ENCODE measurements at regions not wholly inside any gene's neighbourhood (a gene's known extent, or its start where the extent isn't known, plus 50 kb on each side); places are given as distances from the start of the nearest gene placed in this dataset.

- BruUV-seq (replicated peaks): no TSS peak
- Histone ChIP-seq H3K4me1 (ENCODE audit: insufficient read depth, low read length) (peaks cover 28% of the 10 kb centered on the region), H3K4me2 (ENCODE audit: low read depth, low read length) (no peak overlapping the region), H3K9ac (ENCODE audit: insufficient read depth, low read depth, low read length) (no peak overlapping the region), H3K9me3 (ENCODE audit: low read length) (no peaks in the 10 kb centered on the region; the same call in 1 of the 2 replicates), H3K79me2 (ENCODE audit: insufficient read depth, low read length) (no peaks in the 10 kb centered on the region), H4K20me1 (ENCODE audit: insufficient read depth, low read length) (no peaks in the 10 kb centered on the region), H3K36me3 (replicated peaks in 1 of 2; ENCODE audit: control insufficient read depth in 1 of 2, insufficient read depth in 2 of 2, low read length in 2 of 2) (no peaks in the 10 kb centered on the region), H3K27ac (ENCODE audit: extremely low read length, insufficient read depth, low read length) (no peak overlapping the region), H2AFZ (ENCODE audit: low read length) (no peak overlapping the region), H3K27me3 (ENCODE audit: control insufficient read depth in 1 of 2, insufficient read depth in 2 of 2, low read length in 2 of 2) (peaks cover 0 to 8% of the 10 kb centered on the region in 2 experiments; a peak in 1 of 5 replicates), H3K4me3 (replicated peaks in 1 of 3; ENCODE audit: insufficient read depth in 1 of 3, low read depth in 2 of 3, low read length in 3 of 3) (no peak overlapping the region)
- in situ Hi-C loops (cut with HindIII; ENCODE audit: extremely low pct_ligation_motif_present, low pct_unique_long_range_greater_than_20kb): no loop called here
- FAIRE-seq (no peak), DNase-seq (ENCODE audit: low spot score) (no peak), ATAC-seq (no peak)
- WGBS (ENCODE audit: low lambda C conversion rate): 100% methylated on average over 1 of the region's 1 CpG
- ChIA-PET CTCF (ENCODE audit: low intra/inter-chr PET ratio, low total read pairs) (no interaction called here), POLR2A (no interaction called here)
- TF ChIP-seq ZNF564 (CRISPR knock-in tag; IDR thresholded peaks at IDR 0.05): no peak
- no peak for TF ChIP-seq ZNF792 (CRISPR knock-in tag; IDR thresholded peaks at IDR 0.05)
- no peak for TF ChIP-seq GRHL1 (CRISPR knock-in tag; conservative IDR thresholded peaks at IDR 0.05)
- no peak for TF ChIP-seq KDM2A (CRISPR knock-in tag; IDR thresholded peaks at IDR 0.05; ENCODE audit: borderline replicate concordance, low read depth)
- TF ChIP-seq FUBP1 (CRISPR knock-in tag; IDR thresholded peaks at IDR 0.05; ENCODE audit: borderline replicate concordance): no peak
- TF ChIP-seq ZNF770 (CRISPR knock-in tag; IDR thresholded peaks at IDR 0.05): no peak
- TF ChIP-seq NR3C1 (CRISPR knock-in tag; IDR thresholded peaks at IDR 0.05): no peak
- TF ChIP-seq SNAPC5 (CRISPR knock-in tag; IDR thresholded peaks at IDR 0.05; ENCODE audit: borderline replicate concordance): no peak
- no peak for TF ChIP-seq ZNF644 (CRISPR knock-in tag; IDR thresholded peaks at IDR 0.05; ENCODE audit: low read depth)
- no peak for TF ChIP-seq ZNF577 (CRISPR knock-in tag; IDR thresholded peaks at IDR 0.05; ENCODE audit: borderline replicate concordance, low read depth)
- TF ChIP-seq CBX2 (IDR thresholded peaks at IDR 0.05; ENCODE audit: low read depth, low read length): no peak
- TF ChIP-seq CBX2 (CRISPR knock-in tag; IDR thresholded peaks at IDR 0.05; ENCODE audit: low read depth): no peak
- no peak for TF ChIP-seq NKX3-1 (CRISPR knock-in tag; IDR thresholded peaks at IDR 0.05)
- TF ChIP-seq ZNF367 (CRISPR knock-in tag; IDR thresholded peaks at IDR 0.05; ENCODE audit: borderline replicate concordance): no peak
- no peak for TF ChIP-seq ZNF530 (CRISPR knock-in tag; IDR thresholded peaks at IDR 0.05; ENCODE audit: low read depth)
- TF ChIP-seq KAT2B (IDR thresholded peaks at IDR 0.05; ENCODE audit: borderline replicate concordance, low read depth, low read length): no peak
- TF ChIP-seq PBX3 (CRISPR knock-in tag; IDR thresholded peaks at IDR 0.05; ENCODE audit: borderline replicate concordance): no peak
- TF ChIP-seq ZNF274 (CRISPR knock-in tag; IDR thresholded peaks at IDR 0.05): no peak
- no peak for TF ChIP-seq KDM6A (CRISPR knock-in tag; IDR thresholded peaks at IDR 0.05; ENCODE audit: low read depth)
- intact Hi-C loops (cut with micrococcal nuclease; ENCODE audit: unreplicated experiment): no loop called here
Measured at GRCh38 chr15:91541286-91541685, 312.2 kb upstream of the SLCO3A1 start.

All from HepG2 (cell line).